Erythroblast (primary cell): ENCODE measurements at regions not wholly inside any gene's neighbourhood (a gene's known extent, or its start where the extent isn't known, plus 50 kb on each side); places are given as distances from the start of the nearest gene placed in this dataset.

Source experiments
- DNase-seq, 2 experiments: peaks; one replicate each; lab custom pipeline; 2025; lab: John Stamatoyannopoulos, UW
- GATA1 ChIP-seq: IDR thresholded peaks from 2 replicates; pipeline ENCODE4 v1.6.1; 2011; ENCODE audit warnings: low read depth, mild to moderate bottlenecking, control low read depth, low read length, moderate library complexity
- POLR2A ChIP-seq: IDR thresholded peaks from 2 replicates; pipeline ENCODE4 v1.6.1; 2011; ENCODE audit warnings: mild to moderate bottlenecking, low read length

DNA sequence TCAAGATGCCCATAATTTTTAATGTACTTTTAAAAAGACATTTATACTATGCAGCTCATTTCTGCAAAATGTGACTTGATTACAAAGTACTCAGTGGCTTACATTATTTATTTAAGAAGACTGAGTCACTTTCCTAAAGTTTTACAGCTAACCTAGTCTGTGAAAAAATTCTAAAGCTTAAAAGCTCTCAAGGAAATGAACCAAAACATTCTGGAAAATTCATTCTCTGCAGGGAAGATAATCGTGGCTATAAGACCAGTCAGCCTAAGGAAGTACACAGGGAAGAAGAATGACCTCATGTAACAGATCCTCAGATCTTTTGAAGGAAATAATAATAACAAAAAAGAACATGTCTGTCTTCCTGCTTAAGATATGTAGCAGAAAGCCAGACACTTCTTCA is 232.1 kb upstream of the STK17B start:
- no peak for DNase-seq
- no peak for TF ChIP-seq POLR2A
- TF ChIP-seq GATA1: no peak

DNA sequence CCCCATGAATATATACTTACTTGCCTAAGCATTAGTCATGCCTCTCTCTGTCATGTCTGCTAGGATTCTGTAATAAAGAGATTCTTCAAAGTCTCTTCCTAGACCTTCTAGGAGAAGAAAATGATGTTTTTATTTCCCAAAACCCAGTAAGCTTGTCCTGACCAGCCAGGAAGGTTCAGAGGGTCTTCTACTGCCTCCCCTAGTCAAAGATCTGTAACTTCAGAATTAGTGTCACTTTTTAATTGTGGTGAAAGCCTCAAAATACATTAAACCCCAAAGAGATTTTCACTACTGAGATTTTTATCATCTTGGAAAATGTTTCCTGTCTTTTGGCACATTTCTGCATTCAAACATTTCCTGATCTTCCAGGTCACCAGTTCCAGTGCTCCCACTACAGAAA is 232.9 kb upstream of the STK17B start:
- no peak for DNase-seq
- no peak for TF ChIP-seq POLR2A
- TF ChIP-seq GATA1: no peak

DNA sequence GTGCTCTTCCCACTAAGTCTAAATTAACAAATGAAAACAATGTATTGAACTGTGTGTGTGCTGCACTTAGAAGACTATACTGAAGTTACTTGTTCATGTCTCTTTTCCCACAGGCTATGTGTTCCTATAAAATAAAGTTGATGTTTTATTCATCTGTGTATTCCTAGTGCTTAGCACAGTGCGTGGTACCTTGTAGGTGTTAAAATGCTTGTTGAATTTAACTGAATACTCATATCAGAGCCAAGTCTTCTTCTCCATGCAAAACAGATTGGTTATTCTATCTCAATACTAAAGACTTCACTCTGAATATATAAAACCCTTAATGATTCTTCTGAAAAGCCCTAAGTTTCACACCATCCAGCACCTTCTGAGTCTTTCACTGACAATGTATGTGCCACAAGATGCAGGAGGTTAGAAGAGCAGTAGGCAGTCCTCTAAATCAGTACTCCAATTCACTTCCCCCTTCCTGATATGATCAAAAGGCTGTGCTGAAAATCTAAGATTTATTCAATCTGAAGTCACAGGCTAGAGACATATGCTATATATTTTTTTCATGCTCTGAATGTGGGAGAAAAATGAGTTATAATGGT is 231.7 kb upstream of the CCDC150 start:
- TF ChIP-seq GATA1: no peak
- no peak for TF ChIP-seq POLR2A
- no peak for DNase-seq

DNA sequence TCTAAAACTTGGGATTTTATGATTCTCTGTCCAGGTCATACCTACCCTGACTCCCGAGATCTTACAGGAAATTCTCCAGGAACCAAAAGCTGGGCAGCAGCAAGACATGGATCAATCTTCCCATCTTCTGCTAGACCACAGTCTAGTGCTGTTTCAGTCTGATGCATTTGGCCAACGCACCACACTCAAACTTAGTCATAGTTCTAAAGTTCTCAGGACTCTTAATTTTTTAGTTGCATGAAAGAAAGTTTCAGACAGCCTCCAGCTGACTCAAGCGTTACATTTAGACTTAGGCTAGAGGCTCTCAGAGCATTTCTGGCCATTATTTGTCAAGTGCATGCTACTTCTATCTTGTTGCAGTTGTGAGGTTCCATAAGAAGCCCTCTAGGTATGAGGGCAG is 230.1 kb upstream of the CCDC150 start:
- TF ChIP-seq GATA1 (no peak), POLR2A (no peak)
- no peak for DNase-seq

DNA sequence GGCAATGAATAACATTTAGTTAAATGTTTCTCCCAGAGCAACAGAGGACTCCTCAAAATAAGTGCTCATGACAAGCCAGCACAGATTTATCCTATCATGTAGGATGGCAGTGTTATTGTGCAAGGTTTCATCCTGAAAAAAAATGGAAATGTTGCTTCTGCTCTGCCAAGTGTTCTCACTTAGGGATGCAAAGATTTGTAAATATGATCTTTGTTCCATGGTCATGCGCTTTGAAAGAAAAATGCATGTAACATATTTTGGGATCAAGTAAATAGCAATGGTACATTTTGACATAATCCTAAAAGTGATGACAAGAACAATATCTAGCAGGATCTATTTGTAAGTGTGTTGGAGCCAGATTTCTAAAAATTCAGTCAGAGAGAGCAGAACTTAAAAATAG is 229.5 kb upstream of the CCDC150 start:
- no peak for DNase-seq
- TF ChIP-seq POLR2A: no peak
- no peak for TF ChIP-seq GATA1

DNA sequence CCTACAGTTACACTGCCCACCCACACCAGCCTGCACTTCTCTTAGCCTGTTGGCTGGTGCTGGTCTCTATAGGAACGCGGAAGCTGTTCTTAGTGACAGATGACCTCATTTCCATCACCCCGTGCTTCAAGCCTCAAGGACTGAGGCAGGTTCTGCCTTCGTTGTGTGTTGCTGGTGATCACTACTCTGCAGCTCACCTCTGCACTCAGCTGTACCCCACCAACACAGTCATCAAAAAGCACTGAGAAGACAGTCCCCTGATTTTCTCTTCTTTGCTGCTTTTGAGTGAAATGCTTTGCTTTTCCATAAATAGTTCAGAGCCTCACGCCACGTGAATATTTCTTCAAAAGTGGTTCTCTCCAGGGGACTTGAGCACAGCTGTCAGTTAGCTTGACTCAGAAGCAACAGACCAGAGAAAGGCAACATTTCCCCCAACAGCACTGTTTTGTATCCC is 225.7 kb upstream of the CCDC150 start:
- TF ChIP-seq GATA1 (no peak), POLR2A (no peak)
- no peak for DNase-seq

DNA sequence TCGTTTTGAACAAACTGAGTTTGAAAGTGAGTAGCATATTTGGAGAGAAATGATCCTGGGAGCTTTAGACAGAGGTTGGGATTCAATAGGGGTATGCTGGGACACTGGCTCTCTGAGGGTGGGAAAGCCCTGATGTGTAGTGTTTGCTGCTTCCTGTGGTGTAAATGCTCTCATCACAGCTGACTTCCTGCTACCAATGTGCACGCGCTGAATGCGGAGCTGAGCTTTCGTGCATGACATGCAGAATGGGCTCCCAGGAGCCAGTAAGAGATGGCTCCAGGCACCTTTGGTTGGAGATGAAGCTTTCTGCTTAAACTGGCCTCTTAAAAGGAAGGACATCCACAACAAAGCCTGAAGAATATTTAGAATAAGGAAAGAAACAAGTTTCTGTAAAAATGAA is 224.1 kb upstream of the CCDC150 start:
- TF ChIP-seq POLR2A (no peak), GATA1 (no peak)

DNA sequence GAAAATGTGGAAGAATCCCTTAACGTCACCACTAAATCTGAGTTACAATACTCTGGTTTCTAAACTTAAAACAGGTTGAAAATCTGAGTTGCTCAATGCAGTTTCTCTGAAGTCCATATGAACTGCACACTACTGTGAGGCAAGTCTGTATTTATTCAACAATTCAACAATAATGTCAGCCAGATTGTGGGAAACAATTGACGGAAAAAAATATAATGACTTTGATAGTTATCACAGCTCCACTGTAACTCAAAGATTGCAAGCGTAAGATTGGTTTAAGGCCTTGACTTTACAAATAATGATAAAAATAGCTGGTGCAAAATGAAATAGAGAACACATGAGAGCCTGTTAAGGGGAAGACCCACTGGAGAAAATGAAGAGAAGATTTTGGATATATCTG is 219.4 kb upstream of the CCDC150 start:
- TF ChIP-seq POLR2A: no peak
- TF ChIP-seq GATA1: no peak
- DNase-seq: no peak

More for the DNA sequence above, 224.1 kb upstream of the CCDC150 start:
- no peak for DNase-seq

DNA sequence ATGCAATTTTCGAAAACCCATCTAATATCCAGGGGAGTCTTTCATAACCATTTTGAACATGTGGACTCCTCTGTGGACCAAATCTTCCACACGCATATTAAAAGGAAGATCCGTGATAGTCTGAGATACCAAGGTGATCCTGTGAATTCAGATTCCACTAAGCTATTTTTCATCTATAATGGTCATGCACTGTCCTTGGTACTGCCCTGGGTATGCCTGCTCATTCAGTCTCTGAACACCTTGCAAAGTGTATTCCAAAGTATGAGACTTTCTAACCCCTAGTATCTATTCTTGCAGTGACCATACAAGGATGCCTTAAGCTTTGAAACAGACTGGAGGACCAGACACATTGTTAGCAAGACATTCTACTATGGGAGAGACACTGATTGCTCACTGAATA is 217.6 kb upstream of the CCDC150 start:
- TF ChIP-seq POLR2A (no peak), GATA1 (no peak)
- DNase-seq: no peak

DNA sequence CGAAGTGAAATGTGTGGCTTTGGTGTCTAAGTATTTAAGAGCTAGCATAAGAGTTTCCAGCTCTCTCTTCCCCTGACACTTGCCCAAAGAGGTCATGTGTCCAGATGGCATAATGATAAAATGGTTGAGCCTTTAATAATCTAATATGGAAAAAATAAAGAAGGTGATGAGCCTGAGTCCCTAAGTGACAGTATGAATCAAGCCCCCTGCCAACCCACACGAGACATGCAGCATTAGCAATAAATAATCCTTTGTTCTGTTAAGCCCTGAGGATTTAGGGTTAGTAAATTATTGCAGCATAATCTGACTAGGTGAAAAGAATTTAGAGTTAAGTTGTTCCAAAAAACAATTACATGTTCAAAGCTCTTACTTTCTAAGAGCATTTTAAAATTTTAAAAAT is 217.2 kb upstream of the CCDC150 start:
- no peak for DNase-seq
- TF ChIP-seq POLR2A: no peak
- no peak for TF ChIP-seq GATA1

DNA sequence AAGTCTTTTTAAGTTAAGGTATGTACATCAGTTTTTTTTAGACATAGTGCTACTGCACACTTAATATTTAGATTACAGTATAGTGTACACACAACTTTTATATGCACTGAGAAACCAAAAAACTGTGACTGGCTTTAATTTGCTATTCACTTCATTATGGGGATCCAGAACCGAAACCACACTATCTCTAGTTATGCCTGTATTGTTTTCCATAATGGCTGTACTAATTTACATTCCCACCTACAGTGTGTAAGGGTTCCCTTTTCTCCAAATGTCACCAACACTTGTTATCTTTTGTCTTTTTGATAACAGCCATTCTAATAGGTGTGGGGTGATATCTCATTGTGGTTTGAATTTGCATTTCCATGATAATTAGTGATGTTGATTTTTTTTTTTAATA is 213.4 kb upstream of the CCDC150 start:
- no peak for TF ChIP-seq GATA1
- TF ChIP-seq POLR2A: no peak
- DNase-seq: no peak

DNA sequence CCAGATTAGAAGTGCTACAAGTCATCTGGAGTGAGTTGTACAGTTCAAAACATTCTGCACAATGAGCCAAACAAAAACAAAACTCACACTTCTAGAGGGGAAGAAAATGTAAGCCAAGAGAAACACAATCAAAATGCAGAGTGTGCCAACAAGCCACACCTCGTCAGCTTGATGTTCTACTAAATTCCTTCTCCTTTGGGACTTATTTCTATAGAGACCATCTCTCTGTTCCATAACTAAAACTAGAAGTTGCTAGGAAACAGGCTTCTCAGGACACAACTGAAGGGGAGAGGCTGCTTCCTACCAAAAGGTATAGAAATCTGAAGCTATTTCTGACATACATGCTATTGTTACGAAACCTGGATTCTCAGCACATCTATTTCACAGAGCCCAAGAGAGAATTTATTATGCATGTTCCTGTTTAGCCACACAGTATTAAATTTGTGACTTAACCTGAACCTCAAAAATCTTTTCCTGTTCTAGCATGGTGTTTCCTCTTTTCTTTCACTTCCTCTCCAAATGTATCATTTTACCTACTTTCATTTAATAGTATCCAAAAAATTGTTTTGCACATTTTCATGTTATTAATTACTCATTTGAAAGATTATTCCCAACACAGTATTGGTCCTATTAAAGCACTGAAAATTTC is 211.4 kb upstream of the CCDC150 start:
- TF ChIP-seq POLR2A (no peak), GATA1 (no peak)

DNA sequence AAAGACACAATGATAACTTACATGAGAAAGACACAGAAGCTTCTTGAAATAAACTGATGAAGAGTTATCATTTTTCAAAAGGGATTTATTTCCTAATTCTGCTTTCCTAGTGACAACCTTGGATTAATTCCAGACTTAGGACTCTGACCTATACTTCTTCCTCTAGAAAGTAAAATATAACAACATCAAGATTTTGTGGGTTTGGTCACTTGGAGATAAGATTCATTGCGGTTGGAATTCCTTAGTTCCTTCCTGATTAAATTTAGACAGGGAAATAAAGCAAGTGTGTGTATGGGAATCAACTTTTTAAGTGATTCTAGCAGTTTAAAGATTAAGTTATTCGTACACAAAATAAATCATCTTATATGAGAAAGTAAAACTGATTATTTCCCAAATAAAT is 208.4 kb upstream of the CCDC150 start:
- TF ChIP-seq GATA1 (no peak), POLR2A (no peak)
- DNase-seq: no peak

More for the DNA sequence above, 211.4 kb upstream of the CCDC150 start:
- no peak for DNase-seq

DNA sequence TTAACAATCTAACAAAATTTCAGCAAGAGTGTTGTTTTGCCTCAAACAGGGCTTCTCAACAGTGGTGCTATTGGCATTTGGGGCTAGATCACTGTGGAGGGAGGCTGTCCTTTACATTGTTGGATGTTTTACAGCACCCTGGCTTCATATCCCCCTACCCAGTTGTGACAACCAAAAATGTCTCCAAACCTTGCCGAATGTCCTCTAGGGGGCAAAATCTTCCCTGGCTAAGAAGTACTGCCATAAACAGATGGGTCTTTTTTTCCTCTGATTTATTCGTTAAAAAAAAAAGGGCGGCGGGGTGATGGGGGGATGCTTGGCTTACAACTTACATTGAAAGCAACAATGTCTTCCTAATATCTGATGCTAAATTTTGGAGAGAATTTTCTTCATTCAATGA is 207.6 kb upstream of the CCDC150 start:
- no peak for DNase-seq
- no peak for TF ChIP-seq POLR2A
- no peak for TF ChIP-seq GATA1

DNA sequence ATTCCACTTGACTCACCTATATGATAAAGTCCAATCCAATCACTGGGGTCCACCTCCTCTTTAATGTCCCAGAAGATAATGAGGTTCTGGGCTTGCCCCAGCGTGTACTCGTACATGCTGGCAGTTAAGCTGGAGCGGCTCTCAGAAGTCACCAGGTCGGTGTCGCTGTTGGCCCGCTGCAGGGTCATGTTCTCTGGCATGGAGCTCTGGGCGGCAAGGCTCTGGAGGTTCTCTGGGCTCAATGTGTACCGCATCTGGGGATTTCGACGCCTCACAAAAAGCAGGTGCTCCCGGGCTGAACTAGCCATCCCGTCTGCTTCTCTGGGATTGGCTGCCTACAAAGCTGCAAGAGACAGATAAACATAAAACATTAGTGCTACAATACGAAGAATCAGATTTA is 206.4 kb upstream of the CCDC150 start:
- DNase-seq: no peak
- TF ChIP-seq POLR2A (no peak), GATA1 (no peak)
